G401.6 (cell line): ENCODE measurements at regions not wholly inside any gene's neighbourhood (a gene's known extent, or its start where the extent isn't known, plus 50 kb on each side); places are given as distances from the start of the nearest gene placed in this dataset.

Experiments
- FAIRE-seq: peaks from 2 replicates; lab custom pipeline; 2012; peaks lifted over from hg19 to GRCh38; lab: Jason Lieb, UNC

- FAIRE-seq = no peak
Observed at GRCh38 chr4:4637710-4638109, 95.9 kb upstream of the STX18 start.

- no peak for FAIRE-seq
Observed at GRCh38 chr4:4633431-4633830, 91.6 kb upstream of the STX18 start.

GRCh38 chr4:4631150-4631549 lies 89.3 kb upstream of the STX18 start:
- no peak for FAIRE-seq

GRCh38 chr4:4627906-4628305 lies 86.1 kb upstream of the STX18 start:
- no peak for FAIRE-seq

- no peak for FAIRE-seq
Observed at GRCh38 chr4:4627111-4627510, 85.3 kb upstream of the STX18 start.

GRCh38 chr4:4625488-4625887 lies 83.6 kb upstream of the STX18 start:
- no peak for FAIRE-seq

GRCh38 chr4:4624276-4624897 lies 82.5 kb upstream of the STX18 start:
- no peak for FAIRE-seq

- FAIRE-seq = no peak
Observed at GRCh38 chr4:4619821-4620220, 78.0 kb upstream of the STX18 start.

- FAIRE-seq = no peak
Observed at GRCh38 chr4:4618847-4619246, 77.0 kb upstream of the STX18 start.

- no peak for FAIRE-seq
Observed at GRCh38 chr4:4614925-4615678, 73.3 kb upstream of the STX18 start.

- FAIRE-seq = no peak
Observed at GRCh38 chr4:4613641-4614286, 71.9 kb upstream of the STX18 start.

GRCh38 chr4:4613126-4613465 lies 71.2 kb upstream of the STX18 start:
- no peak for FAIRE-seq

GRCh38 chr4:4610672-4611071 lies 68.8 kb upstream of the STX18 start:
- no peak for FAIRE-seq

GRCh38 chr4:4609622-4610334 lies 67.9 kb upstream of the STX18 start:
- FAIRE-seq = no peak

GRCh38 chr4:4608214-4608537 lies 66.3 kb upstream of the STX18 start:
- no peak for FAIRE-seq

- FAIRE-seq = no peak
Observed at GRCh38 chr4:4607336-4608213, 65.7 kb upstream of the STX18 start.

GRCh38 chr4:4606321-4606720 lies 64.5 kb upstream of the STX18 start:
- no peak for FAIRE-seq

- FAIRE-seq = no peak
Observed at GRCh38 chr4:4605849-4606248, 64.0 kb upstream of the STX18 start.

- no peak for FAIRE-seq
Observed at GRCh38 chr4:4603592-4603991, 61.7 kb upstream of the STX18 start.

- FAIRE-seq = no peak
Observed at GRCh38 chr4:4603067-4603466, 61.2 kb upstream of the STX18 start.

- FAIRE-seq = no peak
Observed at GRCh38 chr4:4602468-4602867, 60.6 kb upstream of the STX18 start.

- no peak for FAIRE-seq
Observed at GRCh38 chr4:4601803-4602369, 60.0 kb upstream of the STX18 start.
